CD14-positive monocyte (primary cell): ENCODE measurements at regions not wholly inside any gene's neighbourhood (a gene's known extent, or its start where the extent isn't known, plus 50 kb on each side); places are given as distances from the start of the nearest gene placed in this dataset.

ENCODE experiments used
- DNase-seq, 3 donors: peaks; one replicate each; pipeline ENCODE4 v3.0.0-alpha.2; 2011 to 2022
- H2AFZ ChIP-seq: 2 replicates; pipeline ENCODE4 v1.6.0; 2012; ENCODE audit warnings: mild to moderate bottlenecking, low read depth, low read length, inconsistent platforms; ENCODE audit not compliant: insufficient read depth, poor library complexity, severe bottlenecking
- H3K27ac ChIP-seq, 2 donors: 1 replicate in 1 of 2; 2 replicates in 1 of 2; pipeline ENCODE4 v1.5.1; 2012 to 2013; ENCODE audit warnings: low read length in 2 of 2, control low read depth in 1 of 2, inconsistent platforms in 1 of 2, low read depth in 1 of 2, mild to moderate bottlenecking in 1 of 2
- H3K27me3 ChIP-seq, 2 donors: one replicate each; pipeline versions ENCODE4 v1.6.0 to v1.6.1; 2011 to 2013; ENCODE audit warnings: low read length in 2 of 2; ENCODE audit not compliant: control insufficient read depth in 2 of 2, insufficient read depth in 2 of 2
- H3K36me3 ChIP-seq, 2 donors: replicated peaks in 1 of 2; 1 replicate in 1 of 2; 2 replicates in 1 of 2; pipeline versions ENCODE4 v1.5.1 to v1.6.1; 2012 to 2013; ENCODE audit warnings: low read length in 2 of 2, control low read depth in 1 of 2, inconsistent platforms in 1 of 2, mild to moderate bottlenecking in 1 of 2; ENCODE audit not compliant: insufficient read depth in 2 of 2, control insufficient read depth in 1 of 2
- H3K4me1 ChIP-seq, 2 donors: 1 replicate in 1 of 2; 2 replicates in 1 of 2; pipeline versions ENCODE4 v1.5.1 to v1.6.1; 2012 to 2013; ENCODE audit warnings: low read length in 2 of 2, control low read depth in 1 of 2, inconsistent platforms in 1 of 2, mild to moderate bottlenecking in 1 of 2, moderate library complexity in 1 of 2; ENCODE audit not compliant: insufficient read depth in 2 of 2, control insufficient read depth in 1 of 2
- H3K4me2 ChIP-seq: replicated peaks from 2 replicates; pipeline ENCODE3; 2012; ENCODE audit warnings: low read length, moderate library complexity, mild to moderate bottlenecking; ENCODE audit not compliant: poor library complexity, severe bottlenecking; ENCODE audit errors: extremely low read depth
- H3K4me3 ChIP-seq, 3 experiments: fragments of 200-600 bp in 1 of 3; sonication (generic) in 1 of 3; replicated peaks in 1 of 3; 1 replicate in 2 of 3; 2 replicates in 1 of 3; pipeline ENCODE4 v1.5.1; 2011 to 2013; ENCODE audit warnings: low read length in 3 of 3, mild to moderate bottlenecking in 3 of 3, control low read depth in 2 of 3, low read depth in 2 of 3, inconsistent platforms in 1 of 3, moderate library complexity in 1 of 3
- H3K79me2 ChIP-seq: 2 replicates; pipeline ENCODE4 v1.6.0; 2012; ENCODE audit warnings: mild to moderate bottlenecking, control low read depth, inconsistent platforms, low read length, moderate library complexity; ENCODE audit not compliant: insufficient read depth
- H3K9ac ChIP-seq: 2 replicates; pipeline ENCODE4 v1.6.0; 2017; ENCODE audit warnings: low read length, mild to moderate bottlenecking; ENCODE audit not compliant: insufficient read depth, poor library complexity, severe bottlenecking
- H3K9me3 ChIP-seq, 2 donors: replicated peaks in 1 of 2; 1 replicate in 1 of 2; 2 replicates in 1 of 2; pipeline versions ENCODE4 v1.5.1 to v1.6.1; 2012 to 2013; ENCODE audit warnings: low read length in 2 of 2, control low read depth in 1 of 2; ENCODE audit not compliant: control insufficient read depth in 1 of 2, insufficient read depth in 1 of 2
- H4K20me1 ChIP-seq: 2 replicates; pipeline ENCODE4 v1.6.0; 2012; ENCODE audit warnings: mild to moderate bottlenecking, low read length, control low read depth, moderate library complexity; ENCODE audit not compliant: insufficient read depth
- H3K27ac Mint-ChIP-seq, 7 donors: one replicate each; pipeline ENCODE4 v1.8.0; 2020; ENCODE audit warnings: mild to moderate bottlenecking in 7 of 7, mixed read lengths in 7 of 7, moderate library complexity in 6 of 7, inconsistent platforms in 2 of 7
- H3K27me3 Mint-ChIP-seq, 3 donors: one replicate each; pipeline ENCODE4 v1.8.0; 2021 to 2022; ENCODE audit warnings: low read depth in 3 of 3, mild to moderate bottlenecking in 3 of 3, mixed read lengths in 3 of 3, moderate library complexity in 3 of 3, inconsistent platforms in 1 of 3
- H3K36me3 Mint-ChIP-seq, 2 donors: one replicate each; pipeline ENCODE4 v1.8.0; 2020; ENCODE audit warnings: mixed read lengths in 2 of 2, inconsistent platforms in 1 of 2, mild to moderate bottlenecking in 1 of 2
- H3K4me1 Mint-ChIP-seq: one replicate; pipeline ENCODE4 v1.8.0; 2020; ENCODE audit warnings: mild to moderate bottlenecking, mixed read lengths
- H3K4me3 Mint-ChIP-seq, 2 donors: one replicate each; pipeline ENCODE4 v1.8.0; 2020; ENCODE audit warnings: mild to moderate bottlenecking in 2 of 2, mixed read lengths in 2 of 2, moderate library complexity in 1 of 2
- H3K9me3 Mint-ChIP-seq, 7 donors: one replicate each; pipeline ENCODE4 v1.8.0; 2020 to 2022; ENCODE audit warnings: mixed read lengths in 7 of 7, mild to moderate bottlenecking in 6 of 7, moderate library complexity in 6 of 7, inconsistent platforms in 2 of 7
- WGBS: methylation state at CpG from one replicate; pipeline ENCODE4 v1.1.5; 2013; ENCODE audit warnings: missing lambda C conversion rate; ENCODE audit not compliant: insufficient coverage; 5-methylcytosine and 5-hydroxymethylcytosine counted together
- intact Hi-C, 2 donors: fragments of 100-400 bp; cut with micrococcal nuclease; formaldehyde crosslinking; loops; one replicate each; pipeline versions ENCODE4 v1.15.0 to v1.15.1; 2023
- TF ChIP-seq, protein P1 (sequence below): fragments of 200-600 bp; IDR thresholded peaks from one replicate; pipeline ENCODE4 v1.8.0; 2022; ENCODE audit warnings: antibody characterized with exemption, mild to moderate bottlenecking

DNA sequence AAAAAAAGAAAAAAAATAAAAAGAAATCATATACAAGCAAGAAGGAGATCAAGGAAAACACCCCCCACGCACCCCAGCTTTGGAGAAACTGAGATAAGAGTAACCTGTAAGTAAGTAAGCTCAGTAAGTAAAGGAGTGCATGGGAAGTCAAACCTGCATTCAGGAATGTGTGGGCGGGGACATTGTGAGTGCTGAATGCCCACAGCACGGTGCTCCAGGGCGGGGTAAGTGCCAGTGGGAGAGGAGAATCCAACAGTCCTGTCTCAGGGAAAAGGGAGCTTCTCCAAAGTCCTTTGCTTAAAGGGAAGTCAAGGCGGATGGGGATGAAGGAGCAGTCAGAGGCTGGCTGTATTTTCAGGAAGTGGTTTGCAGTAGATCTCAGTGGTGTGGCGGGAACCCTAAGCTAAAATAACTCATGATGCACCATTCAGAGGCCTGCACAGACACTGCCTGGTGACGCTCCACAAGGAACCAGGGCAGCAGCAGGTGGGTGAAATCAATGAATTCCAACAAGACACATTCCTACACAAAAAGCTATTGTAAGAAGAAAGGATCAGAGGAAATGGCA is 368.0 kb downstream of the QKI start:
- Mint-ChIP-seq H3K4me1 (peaks cover 9% of the 10 kb centered on the region), H3K36me3 (no peaks in the 10 kb centered on the region), H3K27ac (peak overlapping the region in 4 of 7 donors; percentile 0 to 79 (median 40)), H3K9me3 (peaks cover 0 to 1% (median 0%) of the 10 kb centered on the region in 7 donors), H3K27me3 (peaks cover 4 to 14% (median 6%) of the 10 kb centered on the region in 3 donors), H3K4me3 (peak overlapping the region in 1 of 2 donors; percentile 51)
- no peaks in the 10 kb centered on the region for H3K79me2 ChIP-seq
- H3K9ac ChIP-seq, result no peak overlapping the region
- no peaks in the 10 kb centered on the region for H3K9me3 ChIP-seq
- H3K36me3 ChIP-seq, result no peaks in the 10 kb centered on the region
- no peak overlapping the region for H3K4me2 ChIP-seq
- DNase-seq, result peak; percentile 33 to 36 (median 35)
- no peak overlapping the region for H3K27ac ChIP-seq
- H3K27me3 ChIP-seq, result peaks cover 2 to 5% of the 10 kb centered on the region in 2 donors
- no peak overlapping the region for H2AFZ ChIP-seq
- H3K4me1 ChIP-seq, result peaks cover 7 to 9% of the 10 kb centered on the region in 2 donors
- intact Hi-C loops, result no loop called here
- no peaks in the 10 kb centered on the region for H4K20me1 ChIP-seq
- TF ChIP-seq, protein P1, sequence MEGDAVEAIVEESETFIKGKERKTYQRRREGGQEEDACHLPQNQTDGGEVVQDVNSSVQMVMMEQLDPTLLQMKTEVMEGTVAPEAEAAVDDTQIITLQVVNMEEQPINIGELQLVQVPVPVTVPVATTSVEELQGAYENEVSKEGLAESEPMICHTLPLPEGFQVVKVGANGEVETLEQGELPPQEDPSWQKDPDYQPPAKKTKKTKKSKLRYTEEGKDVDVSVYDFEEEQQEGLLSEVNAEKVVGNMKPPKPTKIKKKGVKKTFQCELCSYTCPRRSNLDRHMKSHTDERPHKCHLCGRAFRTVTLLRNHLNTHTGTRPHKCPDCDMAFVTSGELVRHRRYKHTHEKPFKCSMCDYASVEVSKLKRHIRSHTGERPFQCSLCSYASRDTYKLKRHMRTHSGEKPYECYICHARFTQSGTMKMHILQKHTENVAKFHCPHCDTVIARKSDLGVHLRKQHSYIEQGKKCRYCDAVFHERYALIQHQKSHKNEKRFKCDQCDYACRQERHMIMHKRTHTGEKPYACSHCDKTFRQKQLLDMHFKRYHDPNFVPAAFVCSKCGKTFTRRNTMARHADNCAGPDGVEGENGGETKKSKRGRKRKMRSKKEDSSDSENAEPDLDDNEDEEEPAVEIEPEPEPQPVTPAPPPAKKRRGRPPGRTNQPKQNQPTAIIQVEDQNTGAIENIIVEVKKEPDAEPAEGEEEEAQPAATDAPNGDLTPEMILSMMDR, result no peak
- no peak overlapping the region for H3K4me3 ChIP-seq
- WGBS, result 56% methylated on average over 4 of the region's 7 CpGs

DNA sequence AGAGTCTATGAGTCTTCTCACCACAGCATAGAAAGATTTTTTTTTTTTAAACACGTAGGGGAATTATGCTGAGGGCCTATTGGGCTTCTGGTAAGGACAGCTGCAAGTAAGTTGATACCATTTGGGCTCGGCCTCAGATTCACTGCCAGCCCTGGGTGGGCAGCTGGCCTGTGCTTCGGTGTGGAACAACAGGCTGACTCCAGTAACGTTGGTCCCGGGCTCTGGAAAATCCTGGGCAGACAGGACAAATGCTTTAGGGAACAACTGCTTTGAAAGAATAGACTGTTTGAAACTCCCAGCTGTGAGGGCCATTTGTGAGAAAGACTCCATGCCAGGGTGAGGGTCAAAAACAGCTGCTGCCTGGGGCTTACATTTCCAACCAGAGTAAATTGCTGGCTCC is 366.5 kb downstream of the QKI start:
- H3K27me3 Mint-ChIP-seq, result peaks cover 6 to 18% (median 7%) of the 10 kb centered on the region in 3 donors
- Histone ChIP-seq H3K79me2 (no peaks in the 10 kb centered on the region), H3K9me3 (no peaks in the 10 kb centered on the region), H3K27ac (no peak overlapping the region), H3K4me1 (peaks cover 7 to 9% of the 10 kb centered on the region in 2 donors), H3K9ac (no peak overlapping the region), H2AFZ (no peak overlapping the region), H3K36me3 (no peaks in the 10 kb centered on the region), H4K20me1 (no peaks in the 10 kb centered on the region), H3K4me3 (no peak overlapping the region), H3K27me3 (peaks cover 2 to 3% of the 10 kb centered on the region in 2 donors), H3K4me2 (no peak overlapping the region)
- H3K9me3 Mint-ChIP-seq, result peaks cover 0 to 1% (median 0%) of the 10 kb centered on the region in 7 donors
- 92% methylated on average over 5 of the region's 5 CpGs for WGBS
- H3K4me3 Mint-ChIP-seq, result no peak overlapping the region
- intact Hi-C loops, result no loop called here
- H3K4me1 Mint-ChIP-seq, result peaks cover 9% of the 10 kb centered on the region
- H3K27ac Mint-ChIP-seq, result no peak overlapping the region
- TF ChIP-seq, protein P1, result no peak
- no peaks in the 10 kb centered on the region for H3K36me3 Mint-ChIP-seq
- DNase-seq, result no peak
